H1 (cell line): ENCODE measurements at regions not wholly inside any gene's neighbourhood (a gene's known extent, or its start where the extent isn't known, plus 50 kb on each side); places are given as distances from the start of the nearest gene placed in this dataset.

Experiments
- CTCF ChIA-PET: fragments of 300-600 bp; sonication (Branson Sonifier 250); formaldehyde crosslinking; loops from one replicate; lab custom pipeline; 2021; ENCODE audit not compliant: partially characterized antibody; lab: Charles Lee
- POLR2A ChIA-PET: fragments of 300-600 bp; sonication (Branson Sonifier 250); formaldehyde crosslinking; loops from one replicate; lab custom pipeline; 2021; ENCODE audit warnings: inconsistent platforms; ENCODE audit not compliant: partially characterized antibody; lab: Charles Lee
- DNase-seq, 2 experiments: peaks; one replicate each; pipeline versions ENCODE4 v3.0.0 to v3.0.0-alpha.2; 2010 to 2022; ENCODE audit warnings: low spot score in 2 of 2, low read depth in 1 of 2, mixed read lengths in 1 of 2
- FAIRE-seq: peaks from 2 replicates; lab custom pipeline; 2011; peaks lifted over from hg19 to GRCh38; lab: Jason Lieb, UNC
- H2AFZ ChIP-seq: 2 replicates; pipeline ENCODE4 v1.8.1; 2012; ENCODE audit warnings: low read length, inconsistent platforms
- H2AK5ac ChIP-seq: 2 replicates; pipeline ENCODE4 v1.6.1; 2013; ENCODE audit warnings: low read depth, low read length
- H2BK120ac ChIP-seq: replicated peaks from 2 replicates; pipeline ENCODE3; 2013; ENCODE audit warnings: low read depth, low read length, inconsistent platforms
- H2BK12ac ChIP-seq: 2 replicates; pipeline ENCODE4 v1.6.1; 2013; ENCODE audit warnings: low read depth, low read length
- H2BK15ac ChIP-seq: 2 replicates; pipeline ENCODE4 v1.6.1; 2013; ENCODE audit warnings: low read length
- H2BK20ac ChIP-seq: 2 replicates; pipeline ENCODE4 v1.6.1; 2013; ENCODE audit warnings: low read length
- H2BK5ac ChIP-seq: 2 replicates; pipeline ENCODE4 v1.6.1; 2013; ENCODE audit warnings: low read depth, low read length
- H3K14ac ChIP-seq: 2 replicates; pipeline ENCODE4 v1.6.1; 2013; ENCODE audit warnings: inconsistent platforms; ENCODE audit not compliant: insufficient read length
- H3K18ac ChIP-seq: 2 replicates; pipeline ENCODE4 v1.6.1; 2013; ENCODE audit warnings: low read length; ENCODE audit errors: extremely low read depth
- H3K23ac ChIP-seq: 2 replicates; pipeline ENCODE4 v1.6.1; 2013; ENCODE audit warnings: inconsistent platforms; ENCODE audit not compliant: insufficient read length
- H3K23me2 ChIP-seq: 2 replicates; pipeline ENCODE4 v1.6.1; 2013; ENCODE audit warnings: low read depth, low read length
- H3K27ac ChIP-seq: 2 replicates; pipeline ENCODE4 v1.6.1; 2011; ENCODE audit warnings: low read depth, low read length, inconsistent platforms
- H3K27me3 ChIP-seq, 4 experiments: replicated peaks in 1 of 4; 1 replicate in 1 of 4; 2 replicates in 3 of 4; pipeline versions ENCODE4 v1.6.1 to v1.8.1; 2011 to 2013; ENCODE audit warnings: low read length in 3 of 4, mild to moderate bottlenecking in 3 of 4, inconsistent platforms in 2 of 4, mixed read lengths in 2 of 4, moderate library complexity in 1 of 4; ENCODE audit not compliant: control insufficient read depth in 3 of 4, insufficient read depth in 3 of 4; ENCODE audit errors: extremely low read depth in 1 of 4
- H3K36me3 ChIP-seq, 4 experiments: 2 replicates each; pipeline versions ENCODE4 v1.6.1 to v1.8.1; 2011 to 2013; ENCODE audit warnings: mild to moderate bottlenecking in 4 of 4, low read length in 3 of 4, moderate library complexity in 2 of 4, control low read depth in 1 of 4, inconsistent platforms in 1 of 4; ENCODE audit not compliant: insufficient read depth in 4 of 4, control insufficient read depth in 2 of 4
- H3K4ac ChIP-seq: replicated peaks from 2 replicates; pipeline ENCODE3; 2013; ENCODE audit warnings: low read length, low read depth, mixed read lengths, inconsistent platforms; ENCODE audit not compliant: insufficient read length
- H3K4me1 ChIP-seq, 4 experiments: replicated peaks in 1 of 4; 1 replicate in 1 of 4; 2 replicates in 3 of 4; pipeline versions ENCODE4 v1.6.1 to v1.8.1; 2011 to 2013; ENCODE audit warnings: low read length in 3 of 4, inconsistent platforms in 2 of 4, mixed read lengths in 1 of 4; ENCODE audit not compliant: insufficient read depth in 4 of 4, control insufficient read depth in 3 of 4
- H3K4me2 ChIP-seq, 2 experiments: 2 replicates each; pipeline versions ENCODE4 v1.6.1 to v1.8.1; 2011 to 2013; ENCODE audit warnings: low read depth in 2 of 2, low read length in 2 of 2, control low read depth in 1 of 2, inconsistent platforms in 1 of 2, mild to moderate bottlenecking in 1 of 2; ENCODE audit not compliant: insufficient read depth in 1 of 2
- H3K4me3 ChIP-seq, 4 experiments: fragments of 200-600, 300-600 bp in 1 of 4; sonication (generic), shearing (Covaris generic), sonication (Bioruptor Twin) in 1 of 4; 2 replicates each; pipeline versions ENCODE4 v1.5.1 to v1.8.1; 2011 to 2016; ENCODE audit warnings: low read length in 4 of 4, low read depth in 3 of 4, control low read depth in 2 of 4, inconsistent platforms in 2 of 4, mild to moderate bottlenecking in 2 of 4, mixed read lengths in 1 of 4, moderate library complexity in 1 of 4; ENCODE audit not compliant: insufficient read depth in 2 of 4; ENCODE audit errors: extremely low read depth in 1 of 4
- H3K56ac ChIP-seq: replicated peaks from 2 replicates; pipeline ENCODE3; 2013; ENCODE audit warnings: low read depth, mild to moderate bottlenecking, mixed read lengths, low read length, inconsistent platforms; ENCODE audit not compliant: insufficient read length
- H3K79me1 ChIP-seq: 2 replicates; pipeline ENCODE4 v1.6.1; 2013; ENCODE audit warnings: low read depth, low read length, control low read depth
- H3K79me2 ChIP-seq, 2 experiments: 2 replicates each; pipeline versions ENCODE4 v1.6.1 to v1.8.1; 2012 to 2013; ENCODE audit warnings: low read length in 2 of 2, mild to moderate bottlenecking in 2 of 2, inconsistent platforms in 1 of 2; ENCODE audit not compliant: insufficient read depth in 2 of 2, control insufficient read depth in 1 of 2
- H3K9ac ChIP-seq, 4 experiments: replicated peaks in 1 of 4; 1 replicate in 1 of 4; 2 replicates in 3 of 4; pipeline versions ENCODE4 v1.6.1 to v1.8.1; 2011 to 2013; ENCODE audit warnings: low read depth in 3 of 4, low read length in 3 of 4, control low read depth in 2 of 4, mild to moderate bottlenecking in 2 of 4, moderate library complexity in 2 of 4, inconsistent platforms in 1 of 4; ENCODE audit errors: extremely low read depth in 1 of 4
- H3K9me3 ChIP-seq, 2 experiments: 2 replicates each; pipeline versions ENCODE4 v1.6.1 to v1.8.1; 2012 to 2013; ENCODE audit warnings: mild to moderate bottlenecking in 2 of 2, moderate library complexity in 2 of 2, control low read depth in 1 of 2, inconsistent platforms in 1 of 2, low read depth in 1 of 2, low read length in 1 of 2, mixed read lengths in 1 of 2; ENCODE audit not compliant: insufficient read depth in 2 of 2
- H4K20me1 ChIP-seq, 2 experiments: replicated peaks in 1 of 2; 2 replicates each; pipeline versions ENCODE3 to v1.8.1; 2011 to 2013; ENCODE audit warnings: inconsistent platforms in 2 of 2, low read length in 2 of 2, mild to moderate bottlenecking in 1 of 2; ENCODE audit not compliant: insufficient read depth in 2 of 2, control insufficient read depth in 1 of 2
- H4K5ac ChIP-seq: 2 replicates; pipeline ENCODE4 v1.6.1; 2013; ENCODE audit warnings: low read length, low read depth, mixed read lengths, inconsistent platforms; ENCODE audit not compliant: insufficient read length
- H4K8ac ChIP-seq: 2 replicates; pipeline ENCODE4 v1.8.0; 2013; ENCODE audit warnings: mild to moderate bottlenecking, moderate library complexity, low read length, inconsistent platforms; ENCODE audit not compliant: insufficient read depth; ENCODE audit errors: extremely low read depth
- H4K91ac ChIP-seq: replicated peaks from 2 replicates; pipeline ENCODE3; 2013; ENCODE audit warnings: low read length, mixed read lengths, inconsistent platforms; ENCODE audit not compliant: insufficient read length
- BRCA1 ChIP-seq: IDR thresholded peaks from 2 replicates; pipeline ENCODE4 v1.6.1; 2012; ENCODE audit warnings: low read depth, low read length, improper control_type of control experiment
- CHD2 ChIP-seq: IDR thresholded peaks from 2 replicates; pipeline ENCODE4 v1.6.1; 2012; ENCODE audit warnings: low read length, improper control_type of control experiment
- CREB1 ChIP-seq: IDR thresholded peaks from 2 replicates; pipeline ENCODE4 v1.6.1; 2012; ENCODE audit warnings: inconsistent platforms
- FOSL1 ChIP-seq: IDR thresholded peaks from 2 replicates; pipeline ENCODE4 v1.6.1; 2011; ENCODE audit warnings: mild to moderate bottlenecking, low read depth, low read length, moderate library complexity; ENCODE audit not compliant: insufficient read depth
- MAFK ChIP-seq: IDR thresholded peaks from 2 replicates; pipeline ENCODE4 v1.6.1; 2012; ENCODE audit warnings: low read depth, mild to moderate bottlenecking, improper control_type of control experiment, low read length
- MAX ChIP-seq: IDR thresholded peaks from 2 replicates; pipeline ENCODE4 v1.6.1; 2012; ENCODE audit warnings: inconsistent platforms
- PHF8 ChIP-seq: fragments of 200-600 bp; sonication (generic); conservative IDR thresholded peaks from 2 replicates; pipeline ENCODE4 v1.7.1; 2012; ENCODE audit warnings: low read depth, mild to moderate bottlenecking, inconsistent platforms, low read length, moderate library complexity
- SIX5 ChIP-seq: IDR thresholded peaks from 2 replicates; pipeline ENCODE4 v1.6.1; 2011; ENCODE audit warnings: mild to moderate bottlenecking, low read depth, low read length
- SP4 ChIP-seq: IDR thresholded peaks from 2 replicates; pipeline ENCODE4 v1.6.1; 2012; ENCODE audit warnings: low read length, inconsistent platforms
- SRF ChIP-seq: IDR thresholded peaks from 2 replicates; pipeline ENCODE4 v1.6.1; 2011; ENCODE audit warnings: mild to moderate bottlenecking, low read depth, low read length, moderate library complexity
- WGBS, 2 experiments: shearing (Covaris generic) in 1 of 2; methylation state at CpG; one replicate each; pipeline versions ENCODE4 v1.1.6 to v1.1.7; 2013 to 2015; ENCODE audit warnings: low lambda C conversion rate in 2 of 2, mixed read lengths in 2 of 2, inconsistent platforms in 1 of 2, low coverage in 1 of 2, missing lambda C conversion rate in 1 of 2; ENCODE audit not compliant: insufficient replicate concordance in 2 of 2, insufficient coverage in 1 of 2, insufficient read length in 1 of 2; ENCODE audit errors: extremely low coverage in 1 of 2, missing lambda C conversion rate in 1 of 2; 5-methylcytosine and 5-hydroxymethylcytosine counted together

GRCh38 chr22:46052801-46053562, 76.0 kb upstream of the WNT7B start:
- H3K79me1 ChIP-seq: no peaks in the 10 kb centered on the region
- peaks cover 0 to 6% (median 2%) of the 10 kb centered on the region in 4 experiments; a peak in 5 of 7 replicates for H3K4me1 ChIP-seq
- no peak overlapping the region for H2BK20ac ChIP-seq
- H3K27ac ChIP-seq: no peak overlapping the region
- no peak overlapping the region for H3K23ac ChIP-seq
- no peak overlapping the region for H2AFZ ChIP-seq
- H3K79me2 ChIP-seq: no peaks in the 10 kb centered on the region
- peaks cover 0 to under 1% (median 0%) of the 10 kb centered on the region in 4 experiments; a peak in 1 of 7 replicates for H3K27me3 ChIP-seq
- POLR2A ChIA-PET: interaction anchor here (0.8 kb wide), 1 partner anchor 17 kb away, joined by 3 read pairs; no protein-coding TSS in a partner anchor
- H4K91ac ChIP-seq: no peak overlapping the region
- 0 out of 2 replicates have a peak overlapping the region, but pooled peaks have one; percentile 13 for H2AK5ac ChIP-seq
- no peaks in the 10 kb centered on the region for H3K36me3 ChIP-seq
- H3K18ac ChIP-seq: no peak overlapping the region; the same call in 1 of the 2 replicates
- no peak overlapping the region for H3K14ac ChIP-seq
- no peak overlapping the region for H3K56ac ChIP-seq
- H2BK15ac ChIP-seq: no peak overlapping the region
- H2BK5ac ChIP-seq: no peak overlapping the region; the same call in 1 of the 2 replicates
- no peaks in the 10 kb centered on the region for H3K9me3 ChIP-seq
- no peak overlapping the region for H3K4me2 ChIP-seq
- no peaks in the 10 kb centered on the region for H3K23me2 ChIP-seq
- FAIRE-seq (no peak), DNase-seq (no peak)
- no peak overlapping the region for H3K9ac ChIP-seq
- no peak overlapping the region for H4K5ac ChIP-seq
- H3K4me3 ChIP-seq: no peak overlapping the region
- no peak overlapping the region for H3K4ac ChIP-seq
- 83% methylated on average over 26 of the region's 26 CpGs; no CpG with 5 or more reads in 1 of the 2 experiments for WGBS, 2 experiments
- no peak overlapping the region for H2BK120ac ChIP-seq
- TF ChIP-seq SIX5 (no peak), BRCA1 (no peak), SP4 (no peak), MAX (no peak), FOSL1 (no peak), CREB1 (no peak), CHD2 (no peak), PHF8 (no peak), MAFK (no peak), SRF (no peak)
- peak overlapping the region; percentile 68; the same call in 1 of the 2 replicates for H2BK12ac ChIP-seq
- H4K20me1 ChIP-seq: no peaks in the 10 kb centered on the region
- no peak overlapping the region for H4K8ac ChIP-seq
- CTCF ChIA-PET: interaction anchor here (2.5 to 3.7 kb wide), 2 partner anchors 17 to 47 kb away, joined by 7 to 14 read pairs; no protein-coding TSS in a partner anchor
